HG02938 (cell line): ENCODE measurements at regions not wholly inside any gene's neighbourhood (a gene's known extent, or its start where the extent isn't known, plus 50 kb on each side); places are given as distances from the start of the nearest gene placed in this dataset.

Experiments
- ATAC-seq: cut with Tn5 transposase; IDR thresholded peaks from one replicate; pipeline ENCODE4 v1.9.1; 2021; ENCODE audit warnings: mild to moderate bottlenecking, moderate library complexity; ENCODE audit not compliant: unreplicated experiment

GRCh38 chr20:57013217-57013616 is 253.2 kb downstream of the BMP7 start:
- no peak for ATAC-seq

- no peak for ATAC-seq
Observed at GRCh38 chr20:57013741-57014140, 252.7 kb downstream of the BMP7 start.

- ATAC-seq: no peak
Observed at GRCh38 chr20:57020364-57020763, 246.1 kb downstream of the BMP7 start.

- no peak for ATAC-seq
Observed at GRCh38 chr20:57022306-57022705, 244.1 kb downstream of the BMP7 start.

GRCh38 chr20:57023007-57023406 is 243.4 kb downstream of the BMP7 start:
- no peak for ATAC-seq

GRCh38 chr20:57023997-57024396 is 242.4 kb downstream of the BMP7 start:
- no peak for ATAC-seq

GRCh38 chr20:57024849-57025248 is 241.6 kb downstream of the BMP7 start:
- ATAC-seq: no peak

GRCh38 chr20:57025261-57025660 is 241.2 kb downstream of the BMP7 start:
- ATAC-seq: no peak

GRCh38 chr20:57025666-57026224 is 240.7 kb downstream of the BMP7 start:
- no peak for ATAC-seq

- no peak for ATAC-seq
Observed at GRCh38 chr20:57027777-57028176, 238.7 kb downstream of the BMP7 start.

- ATAC-seq: no peak
Observed at GRCh38 chr20:57030611-57031600, 235.5 kb downstream of the BMP7 start.

- no peak for ATAC-seq
Observed at GRCh38 chr20:57031867-57032355, 234.5 kb downstream of the BMP7 start.

GRCh38 chr20:57032847-57033246 is 233.6 kb downstream of the BMP7 start:
- ATAC-seq: no peak

- no peak for ATAC-seq
Observed at GRCh38 chr20:57034001-57034400, 232.4 kb downstream of the BMP7 start.

GRCh38 chr20:57037689-57038088 is 228.8 kb downstream of the BMP7 start:
- no peak for ATAC-seq

GRCh38 chr20:57038608-57039440 is 227.6 kb downstream of the BMP7 start:
- no peak for ATAC-seq

- no peak for ATAC-seq
Observed at GRCh38 chr20:57040466-57040865, 226.0 kb downstream of the BMP7 start.

- no peak for ATAC-seq
Observed at GRCh38 chr20:57040924-57041323, 225.5 kb downstream of the BMP7 start.

- ATAC-seq: no peak
Observed at GRCh38 chr20:57043091-57043490, 223.3 kb downstream of the BMP7 start.

GRCh38 chr20:57043669-57044268 is 222.7 kb downstream of the BMP7 start:
- no peak for ATAC-seq
